Inflammatory macrophage treated with lipopolysaccharide for 4 hours (primary cell): ENCODE measurements at regions not wholly inside any gene's neighbourhood (a gene's known extent, or its start where the extent isn't known, plus 50 kb on each side); places are given as distances from the start of the nearest gene placed in this dataset.

Source experiments
- DNase-seq: peaks from one replicate; pipeline ENCODE4 v3.0.0-alpha.2; 2020

- no peak for DNase-seq
Measured at GRCh38 chr3:147007736-147008245, 398.6 kb downstream of the ZIC4 start.

GRCh38 chr3:147002721-147003120 is 397.6 kb upstream of the PLSCR5 start:
- no peak for DNase-seq

- no peak for DNase-seq
Measured at GRCh38 chr3:147000274-147000673, 395.1 kb upstream of the PLSCR5 start.

- DNase-seq, result no peak
Measured at GRCh38 chr3:146991907-146992306, 386.8 kb upstream of the PLSCR5 start.

GRCh38 chr3:146975476-146975875 is 370.3 kb upstream of the PLSCR5 start:
- no peak for DNase-seq

GRCh38 chr3:146975032-146975431 is 369.9 kb upstream of the PLSCR5 start:
- DNase-seq, result no peak

DNA sequence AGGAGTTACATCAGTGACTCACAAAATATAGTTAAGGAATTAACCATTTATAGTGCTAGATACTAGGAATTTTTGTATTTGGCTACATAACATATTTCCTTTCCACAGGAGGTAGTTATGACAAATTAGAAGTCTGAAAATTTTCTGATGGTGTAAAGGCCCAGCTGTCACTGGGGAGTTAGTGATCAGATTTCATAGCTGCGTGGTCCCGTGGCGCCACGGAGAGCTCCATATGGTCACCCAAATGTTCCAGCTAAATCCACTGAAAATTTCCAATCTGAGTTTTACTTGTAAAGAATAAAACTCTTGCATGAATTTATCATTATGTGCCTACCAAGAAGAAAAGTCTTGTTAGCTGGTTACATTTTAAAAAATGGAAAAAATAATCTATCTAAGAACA is 368.9 kb upstream of the PLSCR5 start:
- no peak for DNase-seq

- no peak for DNase-seq
Measured at GRCh38 chr3:146972726-146973125, 367.6 kb upstream of the PLSCR5 start.

GRCh38 chr3:146970236-146970635 is 365.1 kb upstream of the PLSCR5 start:
- DNase-seq, result no peak

GRCh38 chr3:146969356-146969755 is 364.2 kb upstream of the PLSCR5 start:
- no peak for DNase-seq

DNA sequence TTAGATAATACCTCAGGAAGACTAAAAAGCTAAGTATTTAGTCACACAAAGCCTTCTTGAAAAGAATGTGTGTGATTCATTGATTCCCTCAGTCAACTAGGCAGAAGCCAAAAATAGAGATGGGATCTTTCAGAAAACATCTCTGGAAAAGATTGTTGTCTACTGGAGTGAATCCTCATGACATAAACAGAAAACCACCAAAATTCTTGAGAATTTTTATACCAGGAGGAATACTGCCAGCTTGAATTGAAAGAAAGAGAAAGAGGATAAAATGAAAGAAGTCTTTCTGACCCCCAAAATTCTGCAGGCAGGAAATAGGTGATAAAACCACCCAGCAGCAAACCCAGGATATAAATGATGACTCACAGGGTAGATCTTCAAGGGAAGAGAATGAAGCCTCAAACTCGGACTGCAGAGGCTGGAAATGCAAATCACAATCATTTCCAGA is 363.1 kb upstream of the PLSCR5 start:
- DNase-seq, result no peak

GRCh38 chr3:146967783-146968182 is 362.6 kb upstream of the PLSCR5 start:
- DNase-seq, result no peak

- DNase-seq, result no peak
Measured at GRCh38 chr3:146966124-146966523, 361.0 kb upstream of the PLSCR5 start.

- no peak for DNase-seq
Measured at GRCh38 chr3:146953511-146953981, 348.4 kb upstream of the PLSCR5 start.

DNA sequence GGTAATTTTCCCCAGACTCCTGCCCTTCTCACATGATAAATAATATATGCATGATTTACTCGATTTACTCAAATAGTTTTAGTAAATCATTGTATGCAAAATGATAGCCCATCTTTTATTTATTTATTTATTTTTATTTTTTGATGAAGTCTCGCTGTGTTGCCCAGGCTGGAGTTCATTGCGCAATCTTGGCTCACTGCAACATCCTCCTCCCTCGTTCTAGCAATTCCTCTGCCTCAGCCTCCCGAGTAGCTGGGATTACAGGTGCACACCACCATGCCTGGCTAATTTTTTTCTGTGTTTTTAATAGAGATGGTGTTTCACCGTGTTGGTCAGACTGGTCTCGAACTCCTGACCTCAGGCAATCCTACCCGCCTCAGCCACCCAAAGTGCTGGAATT is 343.8 kb upstream of the PLSCR5 start:
- no peak for DNase-seq

DNA sequence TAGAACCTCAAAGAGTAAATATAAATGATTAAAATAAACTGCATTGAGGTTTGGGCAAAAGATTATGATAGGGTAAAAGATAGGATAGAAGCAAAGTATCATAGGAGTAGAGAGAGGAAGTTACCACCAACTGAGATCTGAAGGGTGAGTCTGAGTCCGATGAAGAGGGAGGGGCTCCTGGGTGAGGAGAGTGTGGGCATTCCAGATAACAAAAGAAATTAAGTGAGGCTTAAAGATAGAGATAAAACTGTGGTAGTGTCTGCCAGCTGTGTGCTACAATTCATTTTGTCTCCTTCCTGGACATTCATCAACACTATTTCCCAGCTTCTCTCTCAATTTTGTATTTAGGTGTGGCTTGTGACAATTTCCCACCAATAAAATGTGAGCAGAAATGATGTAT is 343.0 kb upstream of the PLSCR5 start:
- no peak for DNase-seq

DNA sequence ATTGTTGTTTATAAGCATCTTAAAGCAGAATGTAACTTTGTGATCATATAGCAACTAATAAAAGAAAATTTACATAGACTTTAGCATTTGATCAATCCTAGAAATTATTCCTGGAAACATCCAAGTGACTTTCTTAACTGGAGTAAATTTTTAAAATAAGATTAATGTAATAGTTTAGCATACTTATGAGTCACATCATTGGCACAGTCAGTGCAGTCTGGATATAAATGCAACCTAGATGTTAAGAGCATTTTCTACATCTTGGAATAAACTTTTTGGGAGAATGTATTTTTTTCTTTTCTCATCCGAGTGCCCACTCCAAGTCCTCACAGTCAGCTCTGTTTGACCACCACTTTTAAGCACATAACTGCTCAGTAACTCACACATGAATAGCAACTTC is 324.6 kb upstream of the PLSCR5 start:
- DNase-seq, result no peak

DNA sequence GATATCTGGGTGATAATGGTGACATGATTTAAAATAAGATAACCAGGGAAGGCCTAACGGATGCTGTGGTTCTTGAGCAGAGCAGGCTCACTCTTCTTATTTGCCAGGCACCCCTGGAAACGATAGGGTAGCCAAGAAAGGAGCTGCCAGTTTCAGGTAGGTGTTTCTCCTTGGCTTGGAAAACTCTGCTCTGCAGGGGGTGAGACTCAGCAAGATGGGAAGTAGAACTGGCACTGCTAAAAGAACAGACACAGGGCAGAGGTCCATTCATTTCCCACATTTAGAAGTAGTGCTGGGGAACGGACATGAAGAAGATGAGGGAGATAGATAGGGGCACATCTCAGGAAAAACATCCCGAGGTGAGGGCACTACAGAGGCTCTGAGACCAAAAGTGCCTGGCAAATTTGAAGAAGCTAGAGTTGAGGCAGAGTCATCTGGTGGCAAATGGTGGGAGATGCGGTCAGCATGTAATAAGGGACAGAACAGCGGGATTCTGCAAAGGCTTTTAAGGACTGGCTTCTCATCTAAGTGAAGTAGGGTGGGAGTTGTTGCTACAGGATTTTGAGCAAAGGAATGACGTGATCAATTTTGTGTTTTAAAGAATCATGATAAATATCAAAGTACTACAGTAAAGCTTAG is 323.4 kb upstream of the PLSCR5 start:
- no peak for DNase-seq

DNA sequence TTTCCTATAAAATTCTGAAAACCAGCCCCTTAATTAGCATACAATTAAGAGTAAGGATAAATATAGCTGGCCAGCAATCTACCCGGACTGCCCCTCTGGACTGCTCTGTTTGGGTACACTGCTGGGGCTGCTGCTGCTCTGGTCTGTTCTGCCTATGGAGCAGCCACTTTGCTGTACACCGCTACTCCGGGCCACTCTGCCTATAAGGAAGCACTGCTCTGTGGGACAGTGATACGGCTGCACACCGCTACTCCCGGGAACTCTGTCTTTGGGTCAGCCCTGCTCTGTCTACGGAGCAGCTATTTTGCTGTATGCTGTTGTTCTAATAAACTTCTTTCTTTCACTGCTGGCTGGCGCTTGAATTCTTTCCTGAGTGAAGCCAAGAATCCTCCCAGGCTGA is 316.5 kb upstream of the PLSCR5 start:
- no peak for DNase-seq

GRCh38 chr3:146914409-146914808 is 309.3 kb upstream of the PLSCR5 start:
- no peak for DNase-seq

DNA sequence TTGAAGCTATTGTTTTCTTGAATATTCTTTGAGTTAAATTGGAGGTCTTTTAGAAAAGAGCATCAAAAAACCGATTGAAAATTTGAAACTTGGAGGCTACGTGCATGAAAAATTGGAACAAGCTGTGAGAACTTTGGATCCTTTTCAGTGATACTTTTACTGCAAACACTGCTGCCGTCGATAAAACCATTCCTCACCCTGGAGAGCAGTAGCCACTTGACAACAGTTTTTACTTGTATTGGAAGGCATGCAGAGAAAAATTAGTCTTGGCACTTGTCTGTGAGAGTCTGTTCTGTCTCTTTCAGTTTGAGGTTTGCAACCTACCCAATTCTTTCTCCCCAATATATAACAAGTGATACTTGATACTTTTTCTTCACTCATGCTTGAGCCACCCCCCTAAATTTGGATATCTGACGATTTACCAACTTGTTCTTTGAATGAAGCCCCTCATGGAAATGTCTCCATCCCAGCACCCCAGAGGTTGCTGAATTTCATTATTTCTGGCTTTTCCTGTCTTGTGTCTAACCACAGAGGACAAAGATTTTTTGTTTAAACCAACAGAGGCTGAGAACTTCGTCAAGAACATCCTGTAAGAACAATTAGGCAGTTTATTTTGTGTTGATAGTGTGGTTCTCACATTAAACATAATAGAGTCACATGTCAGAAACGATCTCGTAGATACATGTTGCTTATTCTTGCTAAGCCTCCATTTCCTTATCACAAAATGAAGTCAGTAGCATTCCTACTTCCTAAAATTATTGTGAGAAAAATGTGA is 307.3 kb upstream of the PLSCR5 start:
- DNase-seq, result no peak

GRCh38 chr3:146903927-146904326 is 298.8 kb upstream of the PLSCR5 start:
- DNase-seq, result no peak

- no peak for DNase-seq
Measured at GRCh38 chr3:146899171-146899570, 294.0 kb upstream of the PLSCR5 start.

GRCh38 chr3:146896711-146897110 is 291.6 kb upstream of the PLSCR5 start:
- no peak for DNase-seq
